ENCODE measurements at regions not wholly inside any gene's neighbourhood (a gene's known extent, or its start where the extent isn't known, plus 50 kb on each side); places are given as distances from the start of the nearest gene placed in this dataset.

GRCh38 chr5:88094403-88094802 is 174.2 kb downstream of the TMEM161B start:
- TF ChIP-seq CTCF (IDR thresholded peaks at IDR 0.05) (no peak), EZH2phosphoT487 (IDR thresholded peaks at IDR 0.05; ENCODE audit: borderline replicate concordance, low read depth) (no peak), NFIC (IDR thresholded peaks at IDR 0.05; ENCODE audit: borderline replicate concordance) (no peak), JUND (IDR thresholded peaks at IDR 0.05) (no peak), USF1 (IDR thresholded peaks at IDR 0.05; ENCODE audit: borderline replicate concordance, low read depth) (no peak), FOXM1 (IDR thresholded peaks at IDR 0.05; ENCODE audit: low read depth) (no peak)

Data from SK-N-SH (cell line).